HepG2 (cell line): ENCODE measurements at regions not wholly inside any gene's neighbourhood (a gene's known extent, or its start where the extent isn't known, plus 50 kb on each side); places are given as distances from the start of the nearest gene placed in this dataset.

Experiments used
- ATAC-seq: fragments of 200-7000 bp; cut with Tn5 transposase; 3 replicates; pipeline ENCODE4 v1.9.1; 2020; ENCODE audit warnings: mild to moderate bottlenecking, moderate library complexity
- BruUV-seq: library from RNA; stranded (reverse); fragments of 400-500 nt; replicated peaks from 2 replicates; lab custom pipeline; 2021; lab: Mats Ljungman, UMichigan
- CTCF ChIA-PET: fragments of 300-600 bp; formaldehyde crosslinking; extraction: SDS; loops from one replicate; lab custom pipeline; 2021; ENCODE audit warnings: low total read pairs, inconsistent platforms, low intra/inter-chr PET ratio; lab: Yijun Ruan, JAX
- POLR2A ChIA-PET: fragments of 350-600 bp; sonication (Branson Sonifier 250); formaldehyde crosslinking; loops from one replicate; lab custom pipeline; 2020; ENCODE audit warnings: antibody characterized with exemption, inconsistent platforms; lab: Yijun Ruan, JAX
- DNase-seq: peaks from one replicate; pipeline ENCODE4 v3.0.0-alpha.2; 2015; ENCODE audit warnings: low spot score
- FAIRE-seq: peaks from 3 replicates; lab custom pipeline; 2011; peaks lifted over from hg19 to GRCh38; lab: Jason Lieb, UNC
- H2AFZ ChIP-seq: one replicate; pipeline ENCODE4 v1.6.1; 2011; ENCODE audit warnings: low read length, inconsistent platforms
- H3K27ac ChIP-seq: fragments of 300-600 bp; 3 replicates; pipeline ENCODE4 v1.8.0; 2011; ENCODE audit warnings: mixed run types, mild to moderate bottlenecking, mixed read lengths, low read length, inconsistent platforms; ENCODE audit not compliant: insufficient read depth; ENCODE audit errors: extremely low read length
- H3K27me3 ChIP-seq, 2 experiments: fragments of 200-600 bp in 1 of 2; 2 replicates in 1 of 2; 3 replicates in 1 of 2; pipeline versions ENCODE4 v1.6.0 to v1.8.0; 2011; ENCODE audit warnings: low read length in 2 of 2, mild to moderate bottlenecking in 2 of 2, moderate library complexity in 2 of 2, inconsistent platforms in 1 of 2; ENCODE audit not compliant: insufficient read depth in 2 of 2, control insufficient read depth in 1 of 2
- H3K36me3 ChIP-seq, 2 experiments: fragments of 200-600 bp in 1 of 2; replicated peaks in 1 of 2; 2 replicates in 1 of 2; 3 replicates in 1 of 2; pipeline versions ENCODE4 v1.5.1 to v1.8.0; 2011; ENCODE audit warnings: low read length in 2 of 2, inconsistent platforms in 1 of 2; ENCODE audit not compliant: insufficient read depth in 2 of 2, control insufficient read depth in 1 of 2
- H3K4me1 ChIP-seq: 2 replicates; pipeline ENCODE4 v1.5.1; 2012; ENCODE audit warnings: low read length, inconsistent platforms; ENCODE audit not compliant: insufficient read depth
- H3K4me2 ChIP-seq: 2 replicates; pipeline ENCODE4 v1.6.0; 2011; ENCODE audit warnings: low read depth, low read length, inconsistent platforms
- H3K4me3 ChIP-seq, 3 experiments: fragments of 200-600 bp in 1 of 3; sonication (generic), shearing (Covaris generic) in 1 of 3; replicated peaks in 1 of 3; 2 replicates each; pipeline ENCODE4 v1.5.1; 2011 to 2016; ENCODE audit warnings: low read length in 3 of 3, inconsistent platforms in 2 of 3, low read depth in 2 of 3, mild to moderate bottlenecking in 2 of 3, control low read depth in 1 of 3, mixed read lengths in 1 of 3; ENCODE audit not compliant: insufficient read depth in 1 of 3
- H3K79me2 ChIP-seq: one replicate; pipeline ENCODE4 v1.6.1; 2011; ENCODE audit warnings: low read length, inconsistent platforms; ENCODE audit not compliant: insufficient read depth
- H3K9ac ChIP-seq: 2 replicates; pipeline ENCODE4 v1.6.0; 2011; ENCODE audit warnings: mild to moderate bottlenecking, low read depth, low read length, inconsistent platforms; ENCODE audit not compliant: insufficient read depth
- H3K9me3 ChIP-seq: 2 replicates; pipeline ENCODE4 v1.5.1; 2012; ENCODE audit warnings: mild to moderate bottlenecking, low read length
- H4K20me1 ChIP-seq: 2 replicates; pipeline ENCODE4 v1.6.0; 2011; ENCODE audit warnings: inconsistent platforms, mild to moderate bottlenecking, low read length, moderate library complexity; ENCODE audit not compliant: insufficient read depth
- CEBPB ChIP-seq: IDR thresholded peaks from 2 replicates; pipeline ENCODE4 v1.6.1; 2011; ENCODE audit warnings: low read depth, low read length, improper control_type of control experiment, borderline replicate concordance
- POLR2AphosphoS2 ChIP-seq: IDR thresholded peaks from 2 replicates; pipeline ENCODE4 v1.6.1; 2011; ENCODE audit warnings: low read depth, low read length, improper control_type of control experiment
- WGBS: methylation state at CpG from one replicate; pipeline ENCODE4 v1.1.6; 2017; ENCODE audit warnings: low lambda C conversion rate; 5-methylcytosine and 5-hydroxymethylcytosine counted together
- in situ Hi-C: cut with HindIII; loops from 2 replicates; pipeline ENCODE4 v1.10.0; 2017; ENCODE audit warnings: low pct_unique_long_range_greater_than_20kb; ENCODE audit not compliant: extremely low pct_ligation_motif_present
- intact Hi-C: fragments of 100-400 bp; cut with micrococcal nuclease; formaldehyde crosslinking; loops from one replicate; pipeline ENCODE4 v1.10.0; 2022; ENCODE audit not compliant: unreplicated experiment
- TF ChIP-seq, protein P1 (sequence below): sonication (generic); formaldehyde crosslinking; IDR thresholded peaks from 2 replicates; pipeline ENCODE4 v1.5.1; 2020; ENCODE audit warnings: mild to moderate bottlenecking, moderate library complexity, missing genetic modification reagents

GRCh38 chr10:109743574-109743973 is 179.7 kb downstream of the XPNPEP1 start:
- in situ Hi-C loops (no loop called here), intact Hi-C loops (no loop called here)
- Histone ChIP-seq H3K79me2 (no peaks in the 10 kb centered on the region), H2AFZ (no peak overlapping the region), H3K4me3 (no peak overlapping the region), H3K4me1 (no peaks in the 10 kb centered on the region), H3K36me3 (no peaks in the 10 kb centered on the region), H3K9ac (no peak overlapping the region), H3K27me3 (no peaks in the 10 kb centered on the region; a peak in 1 of 5 replicates), H3K4me2 (no peak overlapping the region), H4K20me1 (no peaks in the 10 kb centered on the region), H3K27ac (no peak overlapping the region), H3K9me3 (no peaks in the 10 kb centered on the region)
- no TSS peak for BruUV-seq
- ATAC-seq: no peak
- CTCF ChIA-PET: no interaction called here
- 4% methylated on average over 2 of the region's 2 CpGs for WGBS
- no peak for TF ChIP-seq POLR2AphosphoS2
- peak; percentile 36; the same call in 1 of the 2 replicates for TF ChIP-seq CEBPB
- FAIRE-seq: no peak
- POLR2A ChIA-PET: no interaction called here
- no peak for DNase-seq

DNA sequence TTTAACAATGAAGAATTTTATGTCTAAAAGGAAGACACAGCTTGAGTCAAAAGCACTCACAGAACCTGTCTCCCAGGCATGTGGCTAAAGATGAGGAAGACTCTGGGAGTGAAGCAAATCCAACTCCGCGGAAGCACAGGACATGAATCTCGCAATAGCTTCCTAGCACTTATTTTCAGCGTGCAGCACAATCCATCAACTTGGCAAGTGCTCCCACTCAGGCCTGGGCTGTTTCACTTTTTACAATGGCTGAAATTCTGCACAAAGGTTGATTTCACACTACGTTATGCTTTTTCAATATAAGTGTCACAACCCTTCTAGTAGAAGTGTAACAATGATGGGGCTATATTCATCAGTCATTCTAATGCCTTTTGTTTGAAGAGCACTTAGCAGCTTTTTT is 180.2 kb downstream of the XPNPEP1 start:
- Histone ChIP-seq H3K4me3 (no peak overlapping the region), H4K20me1 (no peaks in the 10 kb centered on the region)
- ATAC-seq (no peak), DNase-seq (no peak)
- ChIA-PET CTCF (no interaction called here), POLR2A (no interaction called here)
- no TSS peak for BruUV-seq
- 46% methylated on average over 5 of the region's 5 CpGs for WGBS
- intact Hi-C loops (no loop called here), in situ Hi-C loops (no loop called here)
- TF ChIP-seq, protein P1, sequence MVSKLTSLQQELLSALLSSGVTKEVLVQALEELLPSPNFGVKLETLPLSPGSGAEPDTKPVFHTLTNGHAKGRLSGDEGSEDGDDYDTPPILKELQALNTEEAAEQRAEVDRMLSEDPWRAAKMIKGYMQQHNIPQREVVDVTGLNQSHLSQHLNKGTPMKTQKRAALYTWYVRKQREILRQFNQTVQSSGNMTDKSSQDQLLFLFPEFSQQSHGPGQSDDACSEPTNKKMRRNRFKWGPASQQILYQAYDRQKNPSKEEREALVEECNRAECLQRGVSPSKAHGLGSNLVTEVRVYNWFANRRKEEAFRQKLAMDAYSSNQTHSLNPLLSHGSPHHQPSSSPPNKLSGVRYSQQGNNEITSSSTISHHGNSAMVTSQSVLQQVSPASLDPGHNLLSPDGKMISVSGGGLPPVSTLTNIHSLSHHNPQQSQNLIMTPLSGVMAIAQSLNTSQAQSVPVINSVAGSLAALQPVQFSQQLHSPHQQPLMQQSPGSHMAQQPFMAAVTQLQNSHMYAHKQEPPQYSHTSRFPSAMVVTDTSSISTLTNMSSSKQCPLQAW (CRISPR knock-in tag): no peak
- TF ChIP-seq, all 625 proteins: peak for 0
- H3K4me2 ChIP-seq: no peak overlapping the region
- no peaks in the 10 kb centered on the region for H3K9me3 ChIP-seq
- H3K79me2 ChIP-seq: no peaks in the 10 kb centered on the region
- no peaks in the 10 kb centered on the region; a peak in 1 of 5 replicates for H3K27me3 ChIP-seq
- no peak overlapping the region for H3K9ac ChIP-seq
- no peak overlapping the region for H2AFZ ChIP-seq
- no peaks in the 10 kb centered on the region for H3K4me1 ChIP-seq
- no peaks in the 10 kb centered on the region for H3K36me3 ChIP-seq
- H3K27ac ChIP-seq: no peak overlapping the region
- no peak for FAIRE-seq
